ENCODE measurements at regions not wholly inside any gene's neighbourhood (a gene's known extent, or its start where the extent isn't known, plus 50 kb on each side); places are given as distances from the start of the nearest gene placed in this dataset.

DNA sequence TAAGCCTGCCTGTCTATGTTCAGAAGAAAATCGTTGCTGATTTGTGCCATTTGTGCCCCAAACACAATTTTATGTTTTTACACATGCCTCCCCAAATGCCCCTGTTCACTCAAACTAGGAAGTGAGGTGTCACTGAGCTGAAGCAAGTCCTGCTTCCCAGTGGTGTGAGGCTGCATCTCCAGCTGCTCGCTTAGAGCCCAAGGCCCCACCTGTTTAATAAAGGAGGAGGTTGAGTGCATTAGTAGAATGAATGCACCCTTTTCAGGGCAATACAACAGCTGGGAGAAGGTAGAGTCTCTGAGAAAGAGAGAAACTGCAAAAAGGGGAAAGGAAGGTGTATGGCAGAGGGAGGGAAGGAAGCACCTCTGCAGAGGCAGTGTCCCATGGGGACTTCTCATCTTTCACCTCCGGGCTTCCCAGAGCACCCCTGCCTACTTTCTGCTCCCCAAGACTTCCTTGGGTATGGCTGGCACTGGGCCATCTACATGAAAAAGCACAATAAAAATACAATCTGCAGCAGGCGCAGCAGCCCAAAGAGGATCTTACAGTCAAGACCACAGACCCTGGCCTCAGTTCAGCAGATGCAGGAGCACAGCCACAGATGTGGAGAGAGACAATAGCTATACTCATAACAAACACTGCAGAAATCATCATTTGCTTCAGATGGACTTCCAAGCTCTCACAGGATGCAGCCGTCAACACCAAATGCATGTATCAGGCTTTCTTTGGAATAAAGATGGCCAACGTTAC is 165.9 kb downstream of the POLR2M start:
- no peak overlapping the region for H2AFZ ChIP-seq (ENCODE audit: low read length)
- H3K36me3 ChIP-seq (ENCODE audit: insufficient read depth, low read length): no peaks in the 10 kb centered on the region

DNA sequence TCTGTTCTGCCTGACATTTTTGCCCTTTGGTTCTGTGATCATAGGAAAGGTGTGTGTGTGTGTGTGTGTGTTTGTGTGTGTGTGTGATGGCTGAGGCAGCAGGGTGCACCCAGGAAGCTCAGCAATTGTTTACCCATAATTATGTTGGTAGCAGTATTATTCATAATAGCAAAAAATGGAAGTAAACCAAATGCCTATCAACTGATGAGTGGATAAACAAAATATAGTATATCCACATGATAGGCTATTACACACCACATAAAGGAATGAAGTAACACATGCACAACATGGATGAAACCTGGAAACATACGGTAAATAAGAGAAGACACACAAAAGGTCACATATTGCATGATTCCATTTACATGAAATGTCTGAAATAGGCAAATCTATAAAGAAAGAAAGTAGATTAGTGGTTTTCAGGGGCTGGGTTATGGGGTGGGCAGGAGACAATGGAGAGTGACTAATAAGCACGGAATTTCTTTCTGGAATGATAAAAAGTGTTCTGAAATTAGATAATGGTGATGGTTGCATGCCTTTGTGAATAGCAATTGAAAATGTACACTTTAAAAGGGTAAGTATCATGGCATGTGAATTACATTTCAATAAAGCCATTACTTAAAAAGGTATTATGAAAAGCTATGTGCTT is 167.2 kb downstream of the POLR2M start:
- H4K20me1 ChIP-seq (ENCODE audit: insufficient read depth, low read length, poor library complexity, severe bottlenecking): no peaks in the 10 kb centered on the region
- no peak overlapping the region for H3K9ac ChIP-seq (ENCODE audit: low read depth, low read length, poor library complexity, severe bottlenecking)
- H3K27me3 ChIP-seq (ENCODE audit: insufficient read depth, low read length, poor library complexity, severe bottlenecking): peaks cover 86% of the 10 kb centered on the region
- no peak for TF ChIP-seq EZH2phosphoT487 (IDR thresholded peaks at IDR 0.05; ENCODE audit: borderline replicate concordance)
- TF ChIP-seq, protein P1, sequence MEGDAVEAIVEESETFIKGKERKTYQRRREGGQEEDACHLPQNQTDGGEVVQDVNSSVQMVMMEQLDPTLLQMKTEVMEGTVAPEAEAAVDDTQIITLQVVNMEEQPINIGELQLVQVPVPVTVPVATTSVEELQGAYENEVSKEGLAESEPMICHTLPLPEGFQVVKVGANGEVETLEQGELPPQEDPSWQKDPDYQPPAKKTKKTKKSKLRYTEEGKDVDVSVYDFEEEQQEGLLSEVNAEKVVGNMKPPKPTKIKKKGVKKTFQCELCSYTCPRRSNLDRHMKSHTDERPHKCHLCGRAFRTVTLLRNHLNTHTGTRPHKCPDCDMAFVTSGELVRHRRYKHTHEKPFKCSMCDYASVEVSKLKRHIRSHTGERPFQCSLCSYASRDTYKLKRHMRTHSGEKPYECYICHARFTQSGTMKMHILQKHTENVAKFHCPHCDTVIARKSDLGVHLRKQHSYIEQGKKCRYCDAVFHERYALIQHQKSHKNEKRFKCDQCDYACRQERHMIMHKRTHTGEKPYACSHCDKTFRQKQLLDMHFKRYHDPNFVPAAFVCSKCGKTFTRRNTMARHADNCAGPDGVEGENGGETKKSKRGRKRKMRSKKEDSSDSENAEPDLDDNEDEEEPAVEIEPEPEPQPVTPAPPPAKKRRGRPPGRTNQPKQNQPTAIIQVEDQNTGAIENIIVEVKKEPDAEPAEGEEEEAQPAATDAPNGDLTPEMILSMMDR (conservative IDR thresholded peaks at IDR 0.05; ENCODE audit: low read length): no peak
- no peak overlapping the region for H3K4me2 ChIP-seq (ENCODE audit: low read depth, low read length, poor library complexity, severe bottlenecking)
- no peaks in the 10 kb centered on the region for H3K4me1 ChIP-seq (ENCODE audit: insufficient read depth, low read length, poor library complexity, severe bottlenecking)
- H3F3A ChIP-seq (ENCODE audit: low read depth): no peaks in the 10 kb centered on the region
- H3K36me3 ChIP-seq (ENCODE audit: insufficient read depth, low read length): no peaks in the 10 kb centered on the region
- no peak overlapping the region for H2AFZ ChIP-seq (ENCODE audit: low read length)
- H3K9me3 ChIP-seq (ENCODE audit: insufficient read depth, low read depth, low read length): no peaks in the 10 kb centered on the region
- H3K79me2 ChIP-seq (ENCODE audit: insufficient read depth, low read length): no peaks in the 10 kb centered on the region
- H3K4me3 ChIP-seq (ENCODE audit: low read length, poor library complexity, severe bottlenecking): no peak overlapping the region
- H3K9me2 ChIP-seq (replicated peaks; ENCODE audit: low read depth, low read length): no peaks in the 10 kb centered on the region

More for the DNA sequence above, 165.9 kb downstream of the POLR2M start:
- Histone ChIP-seq H3F3A (ENCODE audit: low read depth) (no peaks in the 10 kb centered on the region), H3K9me2 (replicated peaks; ENCODE audit: low read depth, low read length) (no peaks in the 10 kb centered on the region), H4K20me1 (ENCODE audit: insufficient read depth, low read length, poor library complexity, severe bottlenecking) (peaks cover 3% of the 10 kb centered on the region), H3K4me3 (ENCODE audit: low read length, poor library complexity, severe bottlenecking) (no peak overlapping the region), H3K4me1 (ENCODE audit: insufficient read depth, low read length, poor library complexity, severe bottlenecking) (peaks cover 7% of the 10 kb centered on the region), H3K4me2 (ENCODE audit: low read depth, low read length, poor library complexity, severe bottlenecking) (no peak overlapping the region), H3K27me3 (ENCODE audit: insufficient read depth, low read length, poor library complexity, severe bottlenecking) (peaks cover 85% of the 10 kb centered on the region), H3K79me2 (ENCODE audit: insufficient read depth, low read length) (no peaks in the 10 kb centered on the region), H3K9me3 (ENCODE audit: insufficient read depth, low read depth, low read length) (no peaks in the 10 kb centered on the region), H3K9ac (ENCODE audit: low read depth, low read length, poor library complexity, severe bottlenecking) (no peak overlapping the region)
- TF ChIP-seq, protein P1 (conservative IDR thresholded peaks at IDR 0.05; ENCODE audit: low read length): no peak
- no peak for TF ChIP-seq EZH2phosphoT487 (IDR thresholded peaks at IDR 0.05; ENCODE audit: borderline replicate concordance)

DNA sequence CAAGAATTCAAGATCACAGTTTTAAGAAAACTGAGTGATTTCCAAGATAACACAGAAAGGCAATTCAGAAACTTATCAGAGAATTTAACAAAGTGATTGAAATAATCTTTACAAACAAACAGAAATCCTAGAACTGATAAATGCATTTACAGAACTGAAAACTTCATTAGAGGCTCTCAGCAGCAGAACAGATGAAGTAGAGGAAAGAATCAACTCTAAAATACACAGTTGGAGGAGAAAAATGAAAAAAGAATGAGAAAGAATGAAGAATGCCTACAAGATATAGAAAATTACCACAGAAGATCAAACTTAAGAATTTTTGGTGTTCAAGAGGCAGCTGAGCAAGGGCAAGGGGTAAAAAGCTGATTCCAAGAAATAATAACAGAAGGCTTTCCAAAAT is 168.8 kb downstream of the POLR2M start:
- Histone ChIP-seq H3K9me3 (ENCODE audit: insufficient read depth, low read depth, low read length) (no peaks in the 10 kb centered on the region), H3K4me3 (ENCODE audit: low read length, poor library complexity, severe bottlenecking) (no peak overlapping the region), H3K36me3 (ENCODE audit: insufficient read depth, low read length) (no peaks in the 10 kb centered on the region), H3F3A (ENCODE audit: low read depth) (no peaks in the 10 kb centered on the region), H3K27me3 (ENCODE audit: insufficient read depth, low read length, poor library complexity, severe bottlenecking) (peaks cover 79% of the 10 kb centered on the region), H4K20me1 (ENCODE audit: insufficient read depth, low read length, poor library complexity, severe bottlenecking) (no peaks in the 10 kb centered on the region), H3K4me1 (ENCODE audit: insufficient read depth, low read length, poor library complexity, severe bottlenecking) (no peaks in the 10 kb centered on the region), H2AFZ (ENCODE audit: low read length) (no peak overlapping the region), H3K4me2 (ENCODE audit: low read depth, low read length, poor library complexity, severe bottlenecking) (no peak overlapping the region), H3K9me2 (replicated peaks; ENCODE audit: low read depth, low read length) (no peaks in the 10 kb centered on the region), H3K9ac (ENCODE audit: low read depth, low read length, poor library complexity, severe bottlenecking) (no peak overlapping the region), H3K79me2 (ENCODE audit: insufficient read depth, low read length) (no peaks in the 10 kb centered on the region)
- no peak for TF ChIP-seq EZH2phosphoT487 (IDR thresholded peaks at IDR 0.05; ENCODE audit: borderline replicate concordance)
- TF ChIP-seq, protein P1 (conservative IDR thresholded peaks at IDR 0.05; ENCODE audit: low read length): no peak

Measured in Loucy (cell line).